Neural cell (in vitro differentiated cells): ENCODE measurements at regions not wholly inside any gene's neighbourhood (a gene's known extent, or its start where the extent isn't known, plus 50 kb on each side); places are given as distances from the start of the nearest gene placed in this dataset.

Experiments used
- EZH2 ChIP-seq: fragments of 200-600, 300-800 bp; shearing (Covaris generic), sonication (generic); IDR thresholded peaks from 2 replicates; pipeline ENCODE4 v1.6.1; 2014; ENCODE audit warnings: antibody characterized with exemption, low read length, borderline replicate concordance, mild to moderate bottlenecking; ENCODE audit not compliant: insufficient read depth, poor library complexity, severe bottlenecking
- POLR2AphosphoS5 ChIP-seq: IDR thresholded peaks from 2 replicates; pipeline ENCODE4 v1.6.1; 2012
- TF ChIP-seq, protein P1 (sequence below): fragments of 450-650 bp; IDR thresholded peaks from 2 replicates; pipeline ENCODE4 v1.5.1; 2014; ENCODE audit warnings: antibody characterized with exemption, mild to moderate bottlenecking, moderate library complexity; ENCODE audit not compliant: poor library complexity, severe bottlenecking

DNA sequence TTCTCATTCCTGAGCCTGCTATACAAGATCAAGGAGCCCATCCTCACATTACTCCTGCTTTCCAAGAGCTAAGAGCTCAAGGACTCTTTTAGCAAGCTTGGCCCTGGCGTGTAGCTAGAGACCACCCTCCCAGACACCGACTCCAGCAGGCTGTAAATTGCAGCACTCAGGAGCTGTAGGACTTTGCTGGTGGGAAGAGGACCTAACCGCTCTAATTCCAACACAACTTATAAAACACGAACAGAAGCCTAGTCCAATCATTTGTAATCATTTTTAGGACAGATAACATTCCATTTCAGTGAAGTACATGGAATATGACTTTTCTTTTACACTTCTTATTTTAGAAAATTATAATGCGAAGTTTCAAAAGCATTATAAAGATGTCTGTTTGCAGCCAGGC lies 219.9 kb downstream of the NXNL2 start:
- TF ChIP-seq EZH2 (no peak), POLR2AphosphoS5 (no peak)
- TF ChIP-seq, protein P1, sequence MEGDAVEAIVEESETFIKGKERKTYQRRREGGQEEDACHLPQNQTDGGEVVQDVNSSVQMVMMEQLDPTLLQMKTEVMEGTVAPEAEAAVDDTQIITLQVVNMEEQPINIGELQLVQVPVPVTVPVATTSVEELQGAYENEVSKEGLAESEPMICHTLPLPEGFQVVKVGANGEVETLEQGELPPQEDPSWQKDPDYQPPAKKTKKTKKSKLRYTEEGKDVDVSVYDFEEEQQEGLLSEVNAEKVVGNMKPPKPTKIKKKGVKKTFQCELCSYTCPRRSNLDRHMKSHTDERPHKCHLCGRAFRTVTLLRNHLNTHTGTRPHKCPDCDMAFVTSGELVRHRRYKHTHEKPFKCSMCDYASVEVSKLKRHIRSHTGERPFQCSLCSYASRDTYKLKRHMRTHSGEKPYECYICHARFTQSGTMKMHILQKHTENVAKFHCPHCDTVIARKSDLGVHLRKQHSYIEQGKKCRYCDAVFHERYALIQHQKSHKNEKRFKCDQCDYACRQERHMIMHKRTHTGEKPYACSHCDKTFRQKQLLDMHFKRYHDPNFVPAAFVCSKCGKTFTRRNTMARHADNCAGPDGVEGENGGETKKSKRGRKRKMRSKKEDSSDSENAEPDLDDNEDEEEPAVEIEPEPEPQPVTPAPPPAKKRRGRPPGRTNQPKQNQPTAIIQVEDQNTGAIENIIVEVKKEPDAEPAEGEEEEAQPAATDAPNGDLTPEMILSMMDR, result no peak
